Esophagus muscularis mucosa (tissue), 4 donors: ENCODE measurements at regions not wholly inside any gene's neighbourhood (a gene's known extent, or its start where the extent isn't known, plus 50 kb on each side); places are given as distances from the start of the nearest gene placed in this dataset.

ENCODE experiments used
- DNase-seq: peaks from one replicate; pipeline ENCODE4 v3.0.0-alpha.2; 2017; ENCODE audit errors: extremely low spot score
- H3K27ac ChIP-seq, 4 donors: fragments of 200-600 bp; sonication (generic); replicated peaks in 1 of 4; 1 replicate in 3 of 4; 2 replicates in 1 of 4; pipeline ENCODE4 v1.5.1; 2016 to 2019; ENCODE audit warnings: mild to moderate bottlenecking in 1 of 4
- H3K27me3 ChIP-seq, 4 donors: fragments of 200-600 bp; sonication (generic); one replicate each; pipeline versions ENCODE4 v1.5.1 to v1.6.0; 2016 to 2019
- H3K36me3 ChIP-seq, 4 donors: fragments of 200-600 bp; sonication (generic); one replicate each; pipeline ENCODE4 v1.5.1; 2016 to 2019
- H3K4me1 ChIP-seq, 4 donors: fragments of 200-600 bp; sonication (generic); one replicate each; pipeline ENCODE4 v1.5.1; 2016 to 2019
- H3K4me3 ChIP-seq, 4 donors: fragments of 200-600 bp; sonication (generic); 1 replicate in 2 of 4; 2 replicates in 2 of 4; pipeline ENCODE4 v1.5.1; 2016 to 2019; ENCODE audit warnings: mild to moderate bottlenecking in 4 of 4, moderate library complexity in 1 of 4
- H3K9me3 ChIP-seq, 4 donors: fragments of 200-600 bp; sonication (generic); 1 replicate in 3 of 4; 2 replicates in 1 of 4; pipeline ENCODE4 v1.5.1; 2016 to 2019
- EP300 ChIP-seq: sonication (generic); formaldehyde crosslinking; IDR thresholded peaks from one replicate; pipeline ENCODE4 v1.6.1; 2017; ENCODE audit warnings: antibody characterized with exemption
- POLR2A ChIP-seq: fragments of 450-650 bp; IDR thresholded peaks from one replicate; pipeline ENCODE4 v1.6.1; 2017; ENCODE audit warnings: antibody characterized with exemption, moderate library complexity, mild to moderate bottlenecking, low read depth
- POLR2AphosphoS5 ChIP-seq, 2 donors: sonication (generic); formaldehyde crosslinking; IDR thresholded peaks; one replicate each; pipeline ENCODE4 v1.6.1; 2017; ENCODE audit warnings: antibody characterized with exemption in 2 of 2
- WGBS: methylation state at CpG from one replicate; pipeline ENCODE4 v1.1.5; 2018; 5-methylcytosine and 5-hydroxymethylcytosine counted together
- intact Hi-C: fragments of 100-400 bp; cut with DNase I; formaldehyde crosslinking; loops from one replicate; pipeline ENCODE4 v1.15.1; 2023
- TF ChIP-seq, protein P1 (sequence below), 3 experiments: fragments of 200-600 bp in 2 of 3; fragments of 450-650 bp in 1 of 3; sonication (generic) in 2 of 3; IDR thresholded peaks; one replicate each; pipeline ENCODE4 v1.5.1; 2017 to 2019; ENCODE audit warnings: antibody characterized with exemption in 3 of 3, mild to moderate bottlenecking in 2 of 3, moderate library complexity in 1 of 3

DNA sequence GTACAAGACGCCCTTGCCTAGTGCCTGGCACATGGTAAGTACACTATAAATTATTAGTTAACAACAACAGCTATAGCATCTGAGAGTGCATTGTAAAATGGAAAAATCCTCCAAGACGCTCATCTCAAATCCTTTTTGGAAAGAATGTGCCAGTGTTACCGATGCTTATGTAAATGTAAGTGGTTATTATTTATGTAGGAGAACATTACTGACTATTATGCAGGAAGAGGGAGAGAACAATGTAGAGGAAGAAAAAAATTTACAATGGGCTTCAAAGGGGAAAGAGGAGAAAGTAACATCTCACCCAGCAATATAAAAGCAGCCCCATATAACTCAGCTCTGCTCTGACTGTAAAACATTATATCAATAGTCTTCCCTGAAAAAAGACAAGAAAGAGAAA is 155.3 kb upstream of the LPP start:
- WGBS, result 94% methylated on average over 3 of the region's 3 CpGs
- H3K27me3 ChIP-seq, result no peaks in the 10 kb centered on the region
- intact Hi-C loops, result no loop called here
- no peak for TF ChIP-seq POLR2A
- TF ChIP-seq, protein P1, sequence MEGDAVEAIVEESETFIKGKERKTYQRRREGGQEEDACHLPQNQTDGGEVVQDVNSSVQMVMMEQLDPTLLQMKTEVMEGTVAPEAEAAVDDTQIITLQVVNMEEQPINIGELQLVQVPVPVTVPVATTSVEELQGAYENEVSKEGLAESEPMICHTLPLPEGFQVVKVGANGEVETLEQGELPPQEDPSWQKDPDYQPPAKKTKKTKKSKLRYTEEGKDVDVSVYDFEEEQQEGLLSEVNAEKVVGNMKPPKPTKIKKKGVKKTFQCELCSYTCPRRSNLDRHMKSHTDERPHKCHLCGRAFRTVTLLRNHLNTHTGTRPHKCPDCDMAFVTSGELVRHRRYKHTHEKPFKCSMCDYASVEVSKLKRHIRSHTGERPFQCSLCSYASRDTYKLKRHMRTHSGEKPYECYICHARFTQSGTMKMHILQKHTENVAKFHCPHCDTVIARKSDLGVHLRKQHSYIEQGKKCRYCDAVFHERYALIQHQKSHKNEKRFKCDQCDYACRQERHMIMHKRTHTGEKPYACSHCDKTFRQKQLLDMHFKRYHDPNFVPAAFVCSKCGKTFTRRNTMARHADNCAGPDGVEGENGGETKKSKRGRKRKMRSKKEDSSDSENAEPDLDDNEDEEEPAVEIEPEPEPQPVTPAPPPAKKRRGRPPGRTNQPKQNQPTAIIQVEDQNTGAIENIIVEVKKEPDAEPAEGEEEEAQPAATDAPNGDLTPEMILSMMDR (IDR thresholded peaks at IDR 0.05), result no peak
- no peak for TF ChIP-seq EP300
- no peak for TF ChIP-seq POLR2AphosphoS5 (IDR thresholded peaks at IDR 0.05)
- DNase-seq, result no peak
- no peaks in the 10 kb centered on the region for H3K9me3 ChIP-seq
- H3K36me3 ChIP-seq, result no peaks in the 10 kb centered on the region
- no peak overlapping the region for H3K4me3 ChIP-seq
- H3K27ac ChIP-seq, result no peak overlapping the region
- H3K4me1 ChIP-seq, result peaks cover 0 to 7% (median 3%) of the 10 kb centered on the region in 4 donors

DNA sequence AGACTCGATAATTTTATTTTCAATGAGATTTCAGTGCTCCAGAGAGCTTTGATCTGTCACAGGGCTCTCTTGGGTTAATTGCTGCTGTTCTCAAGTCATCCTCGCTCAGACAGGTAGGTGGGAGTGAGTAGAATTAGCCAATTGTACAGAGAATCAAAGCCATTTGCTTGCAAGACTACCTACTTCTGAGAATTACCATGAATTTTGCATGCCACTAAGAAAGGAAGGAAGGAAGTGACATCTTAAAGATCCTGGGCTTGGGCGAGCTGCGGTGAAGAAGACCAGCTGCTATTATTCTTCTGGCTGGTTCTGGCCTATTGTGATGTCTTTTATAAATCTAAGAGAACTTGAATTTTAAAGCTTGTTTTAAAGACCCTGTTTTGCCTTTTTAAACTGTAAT is 154.1 kb upstream of the LPP start:
- intact Hi-C loops, result no loop called here
- H3K9me3 ChIP-seq, result no peaks in the 10 kb centered on the region
- no peak for DNase-seq
- no peak overlapping the region for H3K4me3 ChIP-seq
- TF ChIP-seq POLR2A (no peak), EP300 (no peak), POLR2AphosphoS5 (IDR thresholded peaks at IDR 0.05) (no peak)
- TF ChIP-seq, protein P1 (IDR thresholded peaks at IDR 0.05), result no peak
- no peaks in the 10 kb centered on the region for H3K36me3 ChIP-seq
- peaks cover 0 to 7% (median 3%) of the 10 kb centered on the region in 4 donors for H3K4me1 ChIP-seq
- H3K27me3 ChIP-seq, result no peaks in the 10 kb centered on the region
- 71% methylated on average over 4 of the region's 4 CpGs for WGBS
- no peak overlapping the region for H3K27ac ChIP-seq

DNA sequence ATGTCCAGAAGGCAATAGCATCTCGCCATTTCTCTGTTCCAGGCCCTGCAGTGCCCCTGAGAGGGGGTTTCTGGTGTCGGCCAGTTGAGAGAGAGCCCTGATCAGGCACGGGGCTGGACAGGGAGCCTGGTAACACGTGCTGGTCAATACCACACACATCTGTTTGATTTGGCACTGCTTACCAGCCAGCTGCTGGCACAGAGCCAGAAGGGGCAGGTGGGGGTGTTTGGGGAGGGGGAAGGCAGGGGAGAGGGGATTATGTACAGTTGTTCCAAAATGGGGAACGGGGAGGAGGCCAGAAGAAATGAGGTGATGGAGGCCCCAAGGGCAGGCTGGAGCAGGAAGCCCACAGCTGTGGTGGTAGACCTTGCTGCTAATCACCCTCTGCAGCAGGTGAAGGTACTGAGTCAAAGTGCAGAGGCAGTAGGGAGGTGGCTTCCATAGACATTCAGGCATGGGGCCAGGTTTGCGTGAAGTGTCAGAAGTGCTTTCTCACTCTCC is 153.5 kb upstream of the LPP start:
- TF ChIP-seq POLR2AphosphoS5 (IDR thresholded peaks at IDR 0.05), result no peak
- TF ChIP-seq, protein P1 (IDR thresholded peaks at IDR 0.05), result no peak
- TF ChIP-seq EP300, result no peak
- TF ChIP-seq POLR2A, result no peak
- no peak overlapping the region for H3K27ac ChIP-seq
- H3K4me1 ChIP-seq, result peaks cover 0 to 7% (median 3%) of the 10 kb centered on the region in 4 donors
- no peak overlapping the region for H3K4me3 ChIP-seq
- no peaks in the 10 kb centered on the region for H3K27me3 ChIP-seq
- no peaks in the 10 kb centered on the region for H3K9me3 ChIP-seq
- no peak for DNase-seq
- 65% methylated on average over 6 of the region's 6 CpGs for WGBS
- H3K36me3 ChIP-seq, result no peaks in the 10 kb centered on the region
- intact Hi-C loops, result no loop called here

DNA sequence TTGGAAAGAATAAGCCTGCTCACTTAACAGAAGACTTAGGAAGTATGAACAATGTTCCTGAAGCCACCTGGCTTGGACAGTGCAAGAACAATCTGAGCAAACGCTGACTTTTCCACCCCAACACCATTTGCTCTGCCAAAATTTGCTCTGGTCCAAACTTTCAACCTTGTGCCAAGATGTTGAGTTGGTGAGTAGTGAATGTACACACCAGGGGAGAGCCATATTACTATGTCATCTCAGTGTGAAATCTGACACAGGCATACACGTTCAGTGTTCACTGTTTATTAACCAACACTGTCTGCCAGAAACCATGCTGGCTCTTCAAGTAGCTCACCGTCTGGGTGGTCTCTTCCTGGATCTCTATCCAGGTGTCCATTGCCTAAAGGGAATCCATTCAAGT is 152.9 kb upstream of the LPP start:
- no peaks in the 10 kb centered on the region for H3K27me3 ChIP-seq
- DNase-seq, result no peak
- H3K27ac ChIP-seq, result no peak overlapping the region
- WGBS, result 54% methylated on average over 3 of the region's 3 CpGs
- TF ChIP-seq, protein P1 (IDR thresholded peaks at IDR 0.05), result no peak
- no peak for TF ChIP-seq POLR2A
- no peak for TF ChIP-seq EP300
- H3K36me3 ChIP-seq, result no peaks in the 10 kb centered on the region
- H3K4me1 ChIP-seq, result peaks cover 0 to 7% (median 3%) of the 10 kb centered on the region in 4 donors
- intact Hi-C loops, result no loop called here
- no peaks in the 10 kb centered on the region for H3K9me3 ChIP-seq
- H3K4me3 ChIP-seq, result no peak overlapping the region

DNA sequence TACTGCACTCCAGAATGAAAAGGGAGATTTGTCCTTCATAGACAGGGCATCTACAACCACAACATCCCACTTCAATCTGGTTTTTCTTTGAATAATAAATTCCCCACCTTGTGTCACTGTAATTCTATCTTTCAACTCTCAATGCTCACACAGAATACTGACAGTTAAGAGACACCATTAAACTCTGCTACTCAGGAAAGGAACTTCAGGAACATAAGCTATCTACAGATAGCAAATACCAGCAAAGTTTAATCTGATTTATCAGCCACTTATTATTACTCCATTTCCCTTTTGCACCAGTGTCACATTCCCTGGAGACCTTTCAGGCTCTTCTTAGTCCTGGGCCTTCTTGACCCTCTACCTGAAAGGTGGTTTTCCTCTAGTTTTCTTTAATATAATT is 152.0 kb upstream of the LPP start:
- H3K27ac ChIP-seq, result no peak overlapping the region
- no peak overlapping the region for H3K4me3 ChIP-seq
- intact Hi-C loops, result no loop called here
- peaks cover 0 to 7% (median 3%) of the 10 kb centered on the region in 4 donors for H3K4me1 ChIP-seq
- TF ChIP-seq POLR2AphosphoS5 (IDR thresholded peaks at IDR 0.05), result no peak
- TF ChIP-seq EP300, result no peak
- TF ChIP-seq POLR2A, result no peak
- TF ChIP-seq, protein P1 (IDR thresholded peaks at IDR 0.05), result no peak
- no peak for DNase-seq
- no peaks in the 10 kb centered on the region for H3K9me3 ChIP-seq
- H3K27me3 ChIP-seq, result no peaks in the 10 kb centered on the region
- no peaks in the 10 kb centered on the region for H3K36me3 ChIP-seq
